ENCODE measurements at regions not wholly inside any gene's neighbourhood (a gene's known extent, or its start where the extent isn't known, plus 50 kb on each side); places are given as distances from the start of the nearest gene placed in this dataset.

DNA sequence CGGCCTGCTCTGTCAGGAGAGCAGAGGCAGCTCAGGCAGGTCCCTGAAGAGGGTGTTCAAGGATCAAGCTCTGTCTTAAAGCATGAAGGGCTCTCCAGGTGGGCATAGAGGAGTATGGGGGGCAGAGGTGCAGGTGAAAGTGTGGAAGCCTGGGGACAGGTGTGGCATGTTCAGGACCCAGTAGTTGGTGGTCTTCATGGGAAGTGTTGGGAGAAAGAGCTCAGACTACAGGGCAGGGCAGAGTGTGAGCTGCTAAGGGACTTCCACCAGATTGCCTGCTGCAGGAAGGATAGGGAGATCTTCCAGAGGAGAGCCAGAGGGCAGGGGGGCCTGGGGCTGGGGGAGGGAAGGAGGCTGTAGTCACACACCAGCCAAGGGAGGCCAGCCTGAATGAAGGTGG, 156.5 kb upstream of the GDF10 start:
- DNase-seq (ENCODE audit: low read depth in 2 of 2) = no peak

DNA sequence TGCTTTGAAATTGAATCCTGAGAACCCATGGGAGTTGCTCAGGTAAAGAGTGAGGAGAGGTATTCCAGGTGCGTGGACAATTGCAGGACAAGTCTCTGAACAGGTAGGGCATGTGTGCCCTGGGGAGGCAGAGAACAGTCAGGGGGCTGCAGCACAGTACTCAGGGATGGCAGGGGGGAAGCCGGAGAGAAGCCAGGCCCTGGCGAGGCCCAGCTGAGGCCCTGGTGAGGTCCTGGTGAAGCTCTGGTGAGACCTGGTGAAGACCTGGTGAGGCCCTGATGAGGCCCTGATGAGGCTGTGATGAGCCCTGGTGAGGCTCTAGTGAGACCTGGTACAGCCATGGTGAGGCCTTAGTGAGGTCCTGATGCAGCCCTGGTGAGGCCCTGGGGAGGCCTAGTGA, 155.5 kb upstream of the GDF10 start:
- no peak for DNase-seq (ENCODE audit: low read depth in 2 of 2)

DNA sequence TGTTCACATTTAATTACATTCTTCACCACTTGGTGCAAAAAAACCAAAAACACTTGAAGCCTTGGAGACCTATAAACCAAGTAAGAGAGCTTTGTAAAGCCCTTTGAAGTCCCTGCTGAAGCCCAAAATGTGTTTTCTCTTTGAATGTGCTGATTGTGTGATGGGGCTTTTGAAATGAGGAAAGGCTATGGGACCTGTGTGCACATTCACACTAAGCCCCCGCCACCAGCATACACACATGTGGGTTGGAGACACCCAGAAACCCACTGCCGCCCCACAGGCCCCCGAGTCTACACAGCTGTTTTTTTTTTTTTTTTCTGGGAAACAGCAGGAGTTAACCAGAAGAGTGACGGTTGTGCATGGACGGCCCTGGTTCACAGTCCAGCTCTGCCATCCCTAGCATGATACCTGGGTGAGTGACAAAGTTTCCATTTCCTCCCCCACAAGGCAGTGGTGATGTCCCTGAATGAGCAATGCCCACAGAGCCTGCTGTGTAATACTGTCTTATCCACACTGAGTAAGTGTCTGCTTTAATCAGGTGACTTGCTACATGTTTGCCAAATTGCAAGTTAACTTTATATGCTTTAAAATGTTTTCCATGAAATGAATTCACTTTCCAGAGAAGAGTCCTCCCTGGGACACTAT, 154.6 kb upstream of the GDF10 start:
- DNase-seq (ENCODE audit: low read depth in 2 of 2) = peak in 1 of 2 donors; percentile 39

DNA sequence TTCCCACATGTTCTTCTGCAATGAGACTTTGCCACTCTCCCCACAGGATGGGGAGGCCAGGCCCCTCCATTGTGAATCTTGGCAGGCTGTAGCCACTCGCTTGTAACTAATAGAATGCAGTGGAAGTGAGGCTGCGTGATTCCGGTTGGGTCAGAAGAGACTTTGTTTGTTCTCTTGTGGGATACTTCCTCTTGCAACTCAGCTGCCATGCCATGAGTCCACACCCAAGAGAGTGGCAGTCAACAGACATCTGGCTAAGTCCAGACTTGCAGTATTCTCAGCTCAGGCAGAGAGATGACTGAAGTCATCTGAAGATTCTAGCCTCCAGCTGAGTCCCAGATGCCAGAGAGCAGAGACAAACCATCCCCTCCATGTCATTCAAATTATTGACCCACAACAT, 153.4 kb upstream of the GDF10 start:
- DNase-seq (ENCODE audit: low read depth in 2 of 2) = no peak

DNA sequence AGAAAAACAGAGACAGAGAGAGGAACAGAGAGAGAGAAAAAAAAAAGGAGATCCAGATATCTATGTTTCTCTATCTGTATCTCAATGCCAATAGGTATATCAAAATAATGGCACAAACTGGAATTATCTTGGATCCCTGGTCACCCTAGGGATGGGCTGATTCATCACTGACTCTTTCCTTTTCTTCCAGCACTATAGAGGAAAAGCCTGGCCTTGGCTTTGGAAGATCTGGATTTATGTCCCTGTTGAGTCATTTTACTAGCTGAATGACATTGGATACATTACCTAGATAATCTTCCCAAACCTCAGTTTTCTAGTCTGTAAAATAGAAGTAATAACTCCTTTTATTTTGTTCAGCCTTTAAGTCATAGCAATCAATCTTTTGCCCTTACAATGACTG, 152.8 kb upstream of the GDF10 start:
- DNase-seq (ENCODE audit: low read depth in 2 of 2) = no peak

DNA sequence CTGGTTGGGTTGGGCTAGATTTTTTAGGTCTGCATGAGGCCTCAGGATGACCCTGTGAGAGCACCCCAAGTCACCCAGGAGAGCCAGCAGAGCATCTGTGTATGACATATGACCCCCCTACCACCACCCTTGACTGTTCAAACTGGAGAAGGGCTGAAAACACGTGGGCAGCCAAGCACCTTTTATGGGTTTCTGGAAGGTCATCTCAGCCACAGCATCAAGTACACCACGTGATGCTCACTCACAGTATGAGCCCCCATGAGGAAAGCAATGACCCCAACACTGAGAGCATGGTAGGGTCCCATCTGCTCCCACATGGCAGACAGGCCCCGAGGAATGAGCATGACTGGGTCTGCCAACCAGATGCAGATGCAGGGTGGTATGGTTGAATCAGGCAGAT, 149.4 kb upstream of the GDF10 start:
- DNase-seq (ENCODE audit: low read depth in 2 of 2) = no peak

DNA sequence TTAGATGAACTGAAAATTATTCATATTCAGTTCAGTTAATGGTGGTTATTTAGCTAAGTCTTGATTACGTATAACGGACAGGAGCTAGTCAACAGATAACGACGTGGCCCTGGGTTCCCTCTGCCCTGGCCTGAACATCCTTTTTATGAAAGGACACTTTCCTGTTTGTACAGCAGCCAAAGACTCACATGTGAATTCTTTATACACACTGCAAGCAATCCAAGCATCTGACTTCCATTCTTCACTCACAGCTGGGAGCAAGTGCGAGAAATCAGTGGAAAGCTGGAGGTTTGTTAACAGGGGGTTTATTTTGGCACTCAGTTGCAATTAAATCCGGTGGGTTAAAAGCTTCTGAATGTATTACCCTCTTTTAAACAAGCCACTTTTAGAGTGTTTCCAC, 148.1 kb upstream of the GDF10 start:
- DNase-seq (ENCODE audit: low read depth in 2 of 2) = no peak

DNA sequence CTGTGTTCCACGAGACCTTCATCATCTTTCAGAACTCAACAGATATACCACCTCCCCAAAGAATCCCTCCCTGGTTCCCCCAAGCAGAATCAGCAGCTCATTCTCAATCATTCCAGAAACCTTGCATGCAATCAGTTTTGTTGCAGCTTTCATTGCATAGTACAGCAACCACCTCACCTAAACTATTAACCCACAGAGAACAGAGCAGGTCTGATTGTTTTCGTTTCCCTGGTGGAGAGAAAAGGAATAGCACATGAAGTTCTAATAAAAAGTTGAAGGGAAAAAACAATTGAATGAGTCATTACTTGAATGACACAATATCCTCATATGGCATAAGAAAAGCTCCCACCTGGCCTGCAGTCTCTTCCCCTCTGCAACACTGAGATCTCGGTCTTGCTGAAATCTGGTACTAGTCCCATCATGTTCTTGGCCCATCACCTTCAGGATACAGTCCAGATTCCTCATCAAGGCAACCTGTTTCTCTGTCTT, 147.1 kb upstream of the GDF10 start:
- DNase-seq (ENCODE audit: low read depth in 2 of 2) = no peak

DNA sequence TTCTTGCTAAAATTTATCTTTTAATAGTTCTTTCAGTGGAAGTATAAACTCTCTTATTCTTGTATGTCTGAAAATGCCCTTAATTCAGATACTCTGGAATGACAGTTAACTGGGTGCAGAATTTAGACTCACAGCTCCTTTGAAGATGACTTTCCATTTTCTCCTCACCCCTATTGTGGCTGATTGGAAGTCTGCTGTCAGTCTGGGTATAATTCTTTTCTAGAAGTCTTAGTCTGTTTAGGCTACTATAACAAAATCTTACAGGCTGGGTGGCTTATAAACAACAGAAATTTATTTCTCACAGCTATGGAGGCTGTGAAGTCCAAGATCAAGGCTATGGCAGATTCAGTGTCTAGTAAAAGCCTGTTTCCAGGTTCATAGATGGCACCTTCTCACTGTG, 145.2 kb upstream of the GDF10 start:
- DNase-seq (ENCODE audit: low read depth in 2 of 2) = no peak

DNA sequence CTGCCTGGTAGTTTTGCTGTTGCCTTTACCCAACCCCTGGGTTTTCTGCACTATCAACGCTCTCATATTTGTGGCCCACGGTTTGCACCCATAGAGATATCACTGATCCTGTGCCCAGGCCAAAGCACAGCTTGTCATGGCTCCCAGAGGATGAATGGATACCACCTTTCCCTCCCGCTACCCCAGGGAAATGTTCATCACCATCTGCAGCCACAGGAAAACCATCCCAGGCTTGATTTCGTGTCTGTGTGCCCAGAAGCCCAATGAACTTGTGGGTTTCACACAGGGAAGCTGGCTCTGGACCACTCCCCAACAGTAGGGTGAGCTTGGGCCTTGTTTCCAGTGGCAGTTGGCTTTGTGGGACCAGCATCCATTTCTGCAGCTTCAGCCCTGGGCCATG, 143.1 kb upstream of the GDF10 start:
- no peak for DNase-seq (ENCODE audit: low read depth in 2 of 2)

DNA sequence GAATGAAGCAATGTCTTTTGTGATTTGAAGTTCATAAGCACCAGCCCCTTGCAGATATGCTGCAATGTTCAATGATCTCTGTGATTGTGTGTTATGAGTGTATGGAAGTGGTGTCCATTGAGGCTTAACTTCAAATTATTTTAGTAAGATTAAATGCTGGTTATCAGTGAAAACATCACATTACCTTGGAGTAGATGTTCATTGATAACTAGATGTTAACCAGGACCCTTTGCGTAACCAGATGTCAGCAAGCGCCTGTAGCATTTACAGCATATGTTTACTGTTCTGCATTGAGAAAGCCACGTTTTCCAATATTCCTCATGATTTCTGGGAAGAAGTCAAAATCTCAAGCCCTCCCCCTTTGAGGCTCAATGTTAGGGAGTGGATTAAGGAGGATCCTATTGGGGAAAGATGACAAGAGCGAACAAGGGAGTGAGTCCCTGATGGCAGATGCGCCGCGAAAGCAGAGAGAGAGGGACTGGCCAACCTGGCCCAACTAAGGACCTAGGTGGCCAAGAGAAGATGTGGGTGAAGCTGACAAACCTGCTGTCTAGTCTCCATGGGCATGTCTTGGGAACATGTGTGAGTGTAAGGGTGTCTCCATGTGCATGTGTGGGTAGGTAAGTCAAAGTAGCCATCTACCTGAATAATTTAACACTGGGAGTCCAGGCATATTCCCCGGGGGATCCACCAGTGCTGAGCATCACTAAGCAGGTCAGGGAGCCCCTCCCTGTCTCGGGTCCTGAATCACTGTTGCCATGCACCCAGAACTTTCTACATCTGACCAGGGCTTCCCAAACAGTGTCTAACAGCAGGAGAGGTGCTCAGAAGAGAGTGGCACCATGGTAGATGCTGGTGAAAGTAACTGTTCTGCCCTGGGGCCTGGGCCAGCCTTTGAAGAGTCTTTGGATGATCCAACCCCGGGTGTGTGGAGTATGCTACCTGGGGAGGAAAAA, 141.6 kb upstream of the GDF10 start:
- DNase-seq (ENCODE audit: low read depth in 2 of 2) = no peak

DNA sequence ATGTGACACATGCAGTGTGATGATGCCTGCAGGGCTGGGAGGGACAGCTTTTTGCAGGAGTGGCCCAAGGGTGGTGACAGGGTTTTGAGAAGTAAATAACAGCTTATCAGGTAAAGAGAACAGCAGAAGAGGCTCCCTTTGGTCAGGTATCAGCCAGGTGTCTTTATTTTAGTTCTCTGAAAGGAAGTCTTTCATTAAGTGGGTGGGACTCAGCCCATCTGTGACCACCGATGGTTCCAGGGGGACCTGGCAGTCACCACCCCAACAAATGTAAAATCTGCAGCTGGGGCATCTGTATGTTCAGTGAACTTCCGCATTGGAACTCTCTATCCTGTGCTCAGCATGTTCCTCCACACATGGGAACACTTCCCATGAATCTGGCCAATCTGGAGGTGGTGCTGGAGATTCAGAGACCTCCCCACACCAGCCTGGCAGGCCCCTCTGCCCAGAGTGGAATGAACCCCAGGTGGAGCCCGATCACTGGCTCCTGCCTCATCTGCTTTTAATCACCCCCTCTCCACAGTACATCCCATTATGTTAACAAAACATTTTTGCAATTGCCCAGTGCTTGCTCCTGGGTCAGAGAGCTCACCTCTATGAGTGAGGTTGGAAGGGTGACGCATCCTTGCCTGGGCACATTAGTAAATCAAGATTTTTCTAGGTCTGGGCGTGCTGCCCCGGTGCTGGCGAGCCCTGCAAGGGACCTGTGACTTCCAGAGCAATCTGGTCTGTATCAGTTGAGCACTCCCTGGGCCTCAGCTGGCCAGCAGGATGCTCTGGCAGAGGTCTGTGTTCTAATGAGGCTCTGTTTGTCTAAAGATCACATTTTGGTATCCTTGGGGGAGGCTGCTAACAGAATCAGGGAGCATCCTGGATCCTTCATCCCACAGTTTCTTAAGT, 140.4 kb upstream of the GDF10 start:
- no peak for DNase-seq (ENCODE audit: low read depth in 2 of 2)

DNA sequence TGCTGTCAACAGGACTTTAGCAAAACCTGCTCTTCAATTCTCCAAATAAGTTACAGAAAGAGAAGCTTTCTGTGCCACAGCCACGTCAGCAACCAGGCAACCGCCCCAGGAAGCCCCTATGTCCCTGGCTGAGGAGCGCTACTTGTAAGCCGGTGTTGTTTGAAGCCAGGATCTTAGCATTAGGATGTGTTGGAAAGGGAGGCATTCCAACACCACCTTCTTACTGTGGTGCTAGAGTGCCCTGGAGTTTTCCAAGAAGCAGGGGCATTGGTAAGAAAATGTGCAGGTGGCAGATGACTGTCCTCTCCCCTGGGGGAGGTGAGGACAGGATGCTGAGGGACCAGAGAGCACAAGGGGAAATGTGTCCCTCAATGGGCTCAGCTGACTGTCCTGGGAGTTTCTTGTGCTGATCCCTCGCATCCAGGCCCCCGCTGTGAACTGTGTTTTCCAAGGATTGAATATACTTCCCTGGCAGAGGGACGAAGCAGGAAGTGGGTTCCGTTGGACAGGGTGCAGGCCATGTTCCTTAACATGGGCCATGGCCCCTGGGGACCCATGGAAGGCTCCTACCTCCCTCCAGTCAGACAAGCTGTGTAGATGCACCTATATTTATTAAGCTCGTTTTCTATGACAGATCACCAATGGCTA, 139.6 kb upstream of the GDF10 start:
- DNase-seq (ENCODE audit: low read depth in 2 of 2) = no peak

DNA sequence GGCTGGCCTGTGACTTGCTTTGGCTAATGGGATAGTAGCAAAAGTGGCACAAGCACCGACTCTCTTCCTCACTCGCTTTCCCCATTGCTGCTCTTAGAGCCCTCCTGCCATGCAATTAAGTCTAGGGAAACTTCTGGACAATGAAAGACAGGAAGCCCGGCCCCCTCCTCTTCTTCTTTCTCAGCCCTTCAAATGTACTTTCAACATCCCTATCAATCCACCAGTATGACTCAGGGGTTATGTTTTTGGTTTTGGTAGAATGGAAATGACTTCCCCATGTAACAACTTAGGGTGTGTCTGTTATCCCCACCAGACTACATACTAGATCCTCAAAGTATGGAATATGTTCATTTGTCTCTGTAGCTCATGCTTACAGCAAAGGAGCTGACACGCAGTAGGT, 139.0 kb upstream of the GDF10 start:
- no peak for DNase-seq (ENCODE audit: low read depth in 2 of 2)

DNA sequence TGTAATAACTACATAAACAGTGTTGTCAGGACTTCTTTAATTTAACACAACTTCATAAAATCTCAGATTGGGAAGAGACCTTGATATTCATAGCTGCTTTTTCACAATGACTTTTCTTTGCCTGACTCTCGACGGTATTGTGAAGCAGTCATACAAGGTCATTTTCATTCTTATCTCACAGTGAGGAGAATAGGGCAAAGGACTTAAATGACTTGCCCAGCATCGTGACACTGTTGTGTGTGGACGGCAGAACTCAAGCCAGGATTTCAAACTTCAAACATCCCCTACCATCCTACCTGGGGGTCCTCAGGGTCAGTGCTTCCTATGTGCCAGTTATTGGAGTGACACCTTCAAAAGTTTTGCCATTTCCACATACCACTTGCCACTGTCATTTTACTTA, 138.5 kb upstream of the GDF10 start:
- no peak for DNase-seq (ENCODE audit: low read depth in 2 of 2)

DNA sequence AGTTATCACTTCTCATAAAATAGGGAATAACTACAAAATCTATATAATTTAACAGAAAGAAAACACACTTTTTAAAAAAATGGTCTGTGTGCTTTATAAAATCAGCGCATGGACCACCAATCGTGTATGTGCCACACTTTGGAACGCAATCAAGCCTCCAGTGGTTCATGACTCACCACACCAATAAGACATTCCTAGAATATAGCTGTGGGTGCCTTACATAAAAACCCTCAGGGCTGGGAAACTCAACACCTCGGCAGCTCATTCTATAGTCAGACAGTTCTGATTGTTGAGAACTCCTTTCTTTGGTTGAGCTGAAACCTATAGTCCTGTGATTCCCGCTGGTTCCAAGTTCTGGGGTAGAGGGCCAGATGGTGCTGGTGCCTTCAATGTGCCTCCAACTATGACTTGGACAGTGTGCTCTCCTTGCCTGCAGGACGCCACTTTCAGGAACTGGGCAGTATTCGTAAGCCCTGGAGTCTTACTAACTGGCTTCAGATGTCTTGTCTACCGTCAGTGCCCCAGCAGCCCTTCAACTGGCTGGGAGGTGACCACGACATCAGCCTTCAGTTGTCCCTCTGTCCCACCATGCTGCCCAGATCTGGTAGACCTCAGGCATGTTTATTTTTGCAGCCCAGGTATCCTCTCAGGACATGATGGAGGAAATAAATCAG, 135.7 kb upstream of the GDF10 start:
- DNase-seq (ENCODE audit: low read depth in 2 of 2) = no peak

DNA sequence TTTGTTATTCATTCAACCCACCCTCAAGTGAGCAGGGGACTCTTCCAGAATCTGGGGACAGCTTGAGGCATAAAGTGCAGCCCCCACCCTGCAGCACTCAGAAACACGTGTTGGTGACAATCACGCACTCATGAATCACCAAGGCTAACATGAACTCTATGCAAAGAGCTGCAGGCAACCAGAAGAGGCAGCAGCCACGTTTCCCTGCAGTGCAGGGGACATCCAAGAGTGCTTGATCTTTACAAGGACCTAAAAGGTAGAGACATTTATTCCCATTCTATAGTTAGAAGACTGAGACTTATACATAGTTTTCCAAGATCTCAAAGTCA, 135.2 kb upstream of the GDF10 start:
- DNase-seq (ENCODE audit: low read depth in 2 of 2) = no peak

DNA sequence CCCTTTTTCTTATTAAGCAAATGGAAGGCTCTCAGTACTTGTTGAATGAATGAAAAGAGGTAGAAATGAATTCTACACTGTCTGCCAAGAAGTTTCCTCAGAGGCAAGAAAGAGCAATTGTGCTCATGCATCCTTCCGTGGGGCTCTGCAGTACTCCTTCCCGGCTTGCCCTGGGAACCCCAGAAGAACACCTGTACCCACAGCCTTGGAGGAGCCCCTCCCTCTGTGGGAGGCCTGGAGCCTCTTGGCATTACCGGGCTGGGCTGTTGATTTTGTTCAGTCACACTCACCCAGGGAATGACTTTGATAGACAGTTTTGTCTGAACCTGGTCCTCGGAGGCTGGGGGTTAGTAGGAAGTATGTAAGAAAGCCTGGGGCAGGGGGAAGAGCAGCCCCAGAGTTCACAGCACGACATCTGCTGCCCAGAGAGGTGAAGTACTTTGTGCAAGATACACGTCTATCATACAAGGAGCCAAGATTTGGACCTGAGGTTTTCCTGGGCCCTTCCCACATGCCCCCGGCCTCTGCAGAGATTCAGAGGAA, 134.8 kb upstream of the GDF10 start:
- no peak for DNase-seq (ENCODE audit: low read depth in 2 of 2)

DNA sequence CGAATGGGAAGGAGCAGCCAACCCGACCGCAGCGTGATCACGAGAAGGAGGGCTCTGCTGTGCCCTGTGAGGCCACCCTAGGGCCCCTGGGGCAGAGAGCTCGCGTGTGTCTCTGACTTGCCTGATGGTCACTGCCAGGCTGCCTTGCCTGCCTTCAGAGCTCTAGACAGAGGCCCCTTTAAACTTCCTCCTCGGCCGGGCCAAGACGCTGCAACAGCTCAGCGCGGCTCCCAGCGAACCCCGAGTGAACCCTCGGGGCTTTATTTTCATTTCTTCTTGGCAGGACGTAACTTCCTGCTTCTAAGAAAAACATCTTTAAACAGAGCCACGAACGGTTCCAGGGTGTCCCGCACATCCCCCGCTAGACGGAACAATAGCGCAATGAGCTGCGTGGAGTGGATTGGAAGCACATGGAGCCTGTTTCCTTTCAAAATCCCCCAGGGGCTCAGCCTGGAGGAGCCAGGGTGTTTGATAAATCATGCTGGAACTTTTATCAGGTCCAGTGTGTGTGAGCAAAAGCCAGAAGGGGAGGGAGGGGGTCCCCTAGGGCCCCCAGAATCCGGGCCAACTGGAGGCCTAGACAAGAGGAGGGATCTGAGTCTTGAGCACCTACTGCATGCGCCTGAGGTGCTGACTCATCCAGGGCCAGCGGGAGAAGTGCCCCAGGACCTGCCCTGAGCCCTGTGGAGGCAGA, 134.1 kb upstream of the GDF10 start:
- no peak for DNase-seq (ENCODE audit: low read depth in 2 of 2)

DNA sequence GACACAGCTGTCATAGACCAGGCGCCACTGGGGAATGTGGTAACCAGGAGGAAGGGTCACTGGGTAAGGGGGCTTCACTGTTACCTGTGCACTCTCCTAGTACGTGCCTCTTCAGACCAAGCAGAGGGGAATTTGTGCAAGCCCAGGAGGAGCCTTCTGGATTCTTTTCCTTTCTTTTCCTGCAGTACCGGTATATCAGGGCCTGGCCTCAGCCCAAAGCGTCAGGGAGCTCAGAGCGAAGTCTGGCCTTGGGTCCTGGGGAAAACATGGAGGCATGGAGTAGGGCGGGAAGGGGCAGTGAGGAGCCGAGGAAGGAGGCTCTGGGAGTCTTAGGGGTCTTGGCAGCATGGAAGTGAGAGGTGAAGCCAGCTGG, 133.6 kb upstream of the GDF10 start:
- DNase-seq (ENCODE audit: low read depth in 2 of 2) = no peak
